ENCODE measurements at regions not wholly inside any gene's neighbourhood (a gene's known extent, or its start where the extent isn't known, plus 50 kb on each side); places are given as distances from the start of the nearest gene placed in this dataset.

- TF ChIP-seq CTCF (IDR thresholded peaks at IDR 0.05) = no peak
- no peak for TF ChIP-seq POLR2A (IDR thresholded peaks at IDR 0.05)
Observed at GRCh38 chr3:187989575-187990153, 164.3 kb upstream of the LPP start.

All from thyroid gland (tissue), 4 donors.